ENCODE measurements at regions not wholly inside any gene's neighbourhood (a gene's known extent, or its start where the extent isn't known, plus 50 kb on each side); places are given as distances from the start of the nearest gene placed in this dataset.

DNA sequence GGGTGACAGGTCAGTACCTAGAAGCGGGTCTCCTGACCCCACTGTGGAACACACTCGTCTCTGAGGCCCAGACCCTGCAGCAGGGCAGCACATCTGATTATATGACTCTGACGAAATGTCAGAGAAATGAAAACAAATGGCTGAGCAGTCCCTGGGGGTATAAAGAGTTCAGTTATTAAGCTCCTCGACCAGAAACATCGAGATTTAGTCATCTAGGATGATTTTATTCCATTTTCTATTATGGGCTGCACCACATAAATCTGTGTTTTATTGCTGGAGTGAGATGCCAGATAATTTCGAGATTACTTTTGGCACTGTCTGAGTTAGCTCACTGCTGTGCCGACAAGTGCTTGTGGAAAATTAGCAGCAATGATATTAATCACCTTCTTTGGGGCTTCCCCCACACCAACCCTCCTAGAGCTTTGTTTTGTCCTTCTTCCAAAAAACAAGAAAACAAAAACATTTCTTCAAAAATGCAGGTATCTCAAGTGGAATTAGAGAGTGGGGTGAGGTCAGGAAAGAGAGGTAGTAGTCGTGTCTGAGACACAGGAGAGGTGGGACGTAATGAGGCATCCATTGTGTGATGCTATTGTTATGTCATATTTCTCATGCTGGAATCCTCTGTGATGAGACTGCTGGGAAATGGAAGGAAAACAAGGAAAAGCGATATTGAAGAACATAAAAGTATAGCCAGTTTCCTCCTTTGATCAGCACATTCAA lies 495.5 kb downstream of the DMAC1 start:
- Mint-ChIP-seq H3K4me1 (ENCODE audit: low read depth) (no peaks in the 10 kb centered on the region), H3K27me3 (ENCODE audit: low read depth) (peaks cover 8% of the 10 kb centered on the region), H3K27ac (no peak overlapping the region), H3K4me3 (no peak overlapping the region), H3K9me3 (peaks cover 16% of the 10 kb centered on the region), H3K36me3 (ENCODE audit: low read depth) (peaks cover 1% of the 10 kb centered on the region)

DNA sequence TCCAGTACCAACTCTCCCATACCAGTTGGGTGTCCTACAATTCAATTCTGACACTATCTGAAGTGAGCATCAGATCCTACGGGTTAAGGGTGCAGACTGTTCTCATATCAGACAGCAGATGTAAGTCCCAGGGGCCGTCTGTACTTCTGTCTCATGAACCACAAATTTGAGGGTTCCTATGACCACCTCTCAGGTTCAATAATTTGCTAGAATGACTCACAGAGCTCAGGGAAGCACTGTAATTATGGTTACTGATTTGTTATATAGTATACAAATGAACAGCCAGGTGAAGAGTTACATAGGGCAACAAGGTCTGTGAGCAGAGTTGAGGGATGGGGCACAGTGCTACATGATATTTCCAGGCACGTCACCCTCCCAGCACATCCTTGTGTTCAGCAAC lies 499.1 kb downstream of the DMAC1 start:
- H3K27me3 Mint-ChIP-seq (ENCODE audit: low read depth): peaks cover 20% of the 10 kb centered on the region
- H3K9me3 Mint-ChIP-seq: no peaks in the 10 kb centered on the region

DNA sequence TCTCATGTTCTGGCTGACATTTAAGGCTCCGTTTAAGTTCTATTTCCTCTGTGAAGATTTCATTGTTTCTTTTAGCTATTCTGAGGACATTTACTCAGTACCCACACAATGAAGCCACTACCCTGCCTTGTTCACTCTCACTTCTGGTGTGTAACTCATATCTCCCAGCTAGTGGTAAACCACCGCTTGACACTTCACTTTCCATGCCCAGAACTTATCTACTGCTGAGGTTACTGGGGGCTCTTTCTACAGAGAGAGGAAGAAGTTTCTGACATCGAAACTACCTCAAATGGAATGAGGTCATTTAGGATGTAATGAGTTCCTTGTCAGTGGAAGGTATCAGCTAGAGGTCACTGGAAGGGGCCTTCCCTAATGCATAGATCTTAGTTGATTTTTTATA lies 501.5 kb downstream of the DMAC1 start:
- Mint-ChIP-seq H3K9me3 (no peaks in the 10 kb centered on the region), H3K4me1 (ENCODE audit: low read depth) (peaks cover 6% of the 10 kb centered on the region), H3K36me3 (ENCODE audit: low read depth) (no peaks in the 10 kb centered on the region), H3K27ac (no peak overlapping the region), H3K27me3 (ENCODE audit: low read depth) (peaks cover 29% of the 10 kb centered on the region), H3K4me3 (no peak overlapping the region)

More for the DNA sequence above, 499.1 kb downstream of the DMAC1 start:
- Mint-ChIP-seq H3K4me1 (ENCODE audit: low read depth) (peaks cover 5% of the 10 kb centered on the region), H3K36me3 (ENCODE audit: low read depth) (no peaks in the 10 kb centered on the region), H3K27ac (no peak overlapping the region), H3K4me3 (no peak overlapping the region)

DNA sequence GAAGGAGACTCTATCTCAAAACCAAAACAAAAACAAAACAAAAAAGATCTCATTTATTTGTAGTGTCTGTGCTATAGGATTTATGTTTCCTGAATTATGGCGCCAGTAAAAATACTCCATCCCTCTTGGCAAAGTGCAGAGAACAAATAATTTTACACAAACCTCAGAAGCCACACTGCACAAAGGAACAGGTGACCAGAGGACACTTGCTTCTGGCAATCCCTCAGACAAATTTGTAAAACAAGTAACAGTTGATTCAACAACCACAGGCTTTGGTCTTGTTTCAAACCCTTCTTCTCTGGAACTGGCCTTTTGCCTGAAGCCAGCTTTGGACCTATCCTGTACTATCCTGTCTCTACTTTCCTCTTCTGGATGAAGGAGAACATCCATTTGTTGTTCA lies 502.1 kb downstream of the DMAC1 start:
- H3K36me3 Mint-ChIP-seq (ENCODE audit: low read depth): no peaks in the 10 kb centered on the region
- H3K27ac Mint-ChIP-seq: no peak overlapping the region
- H3K4me1 Mint-ChIP-seq (ENCODE audit: low read depth): peaks cover 8% of the 10 kb centered on the region
- H3K27me3 Mint-ChIP-seq (ENCODE audit: low read depth): peaks cover 30% of the 10 kb centered on the region
- no peak overlapping the region for H3K4me3 Mint-ChIP-seq
- no peaks in the 10 kb centered on the region for H3K9me3 Mint-ChIP-seq

GRCh38 chr9:7293091-7293490 lies 506.5 kb downstream of the DMAC1 start:
- Mint-ChIP-seq H3K9me3 (no peaks in the 10 kb centered on the region), H3K4me3 (no peak overlapping the region), H3K36me3 (ENCODE audit: low read depth) (no peaks in the 10 kb centered on the region), H3K27ac (no peak overlapping the region), H3K27me3 (ENCODE audit: low read depth) (peaks cover 32% of the 10 kb centered on the region), H3K4me1 (ENCODE audit: low read depth) (peaks cover 7% of the 10 kb centered on the region)

GRCh38 chr9:7289773-7290172 lies 509.8 kb downstream of the DMAC1 start:
- Mint-ChIP-seq H3K36me3 (ENCODE audit: low read depth) (no peaks in the 10 kb centered on the region), H3K4me3 (no peak overlapping the region), H3K9me3 (no peaks in the 10 kb centered on the region), H3K4me1 (ENCODE audit: low read depth) (peaks cover 3% of the 10 kb centered on the region), H3K27ac (no peak overlapping the region), H3K27me3 (ENCODE audit: low read depth) (peaks cover 26% of the 10 kb centered on the region)

DNA sequence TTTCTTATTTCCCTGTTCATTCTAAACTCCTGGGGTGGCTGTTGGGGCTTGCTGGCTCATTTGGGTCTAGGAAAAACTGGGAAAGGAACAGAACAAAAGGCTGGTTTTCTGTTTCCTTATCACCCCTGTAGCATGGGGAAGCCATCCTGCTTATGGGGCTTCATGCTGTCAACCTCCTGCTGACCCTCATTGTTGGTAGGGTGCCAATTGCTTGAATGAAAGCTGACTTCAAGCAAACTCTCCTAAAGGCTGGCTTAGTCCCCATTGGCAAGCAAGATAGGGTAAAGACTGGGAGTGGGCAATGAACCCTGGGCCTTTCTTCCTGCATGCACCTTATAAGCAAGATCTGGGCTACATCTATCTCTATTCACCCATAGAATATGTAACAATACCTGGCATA lies 511.6 kb downstream of the DMAC1 start:
- Mint-ChIP-seq H3K27ac (no peak overlapping the region), H3K4me1 (ENCODE audit: low read depth) (peaks cover under 1% of the 10 kb centered on the region), H3K9me3 (no peaks in the 10 kb centered on the region), H3K4me3 (no peak overlapping the region), H3K36me3 (ENCODE audit: low read depth) (no peaks in the 10 kb centered on the region), H3K27me3 (ENCODE audit: low read depth) (peaks cover 12% of the 10 kb centered on the region)

DNA sequence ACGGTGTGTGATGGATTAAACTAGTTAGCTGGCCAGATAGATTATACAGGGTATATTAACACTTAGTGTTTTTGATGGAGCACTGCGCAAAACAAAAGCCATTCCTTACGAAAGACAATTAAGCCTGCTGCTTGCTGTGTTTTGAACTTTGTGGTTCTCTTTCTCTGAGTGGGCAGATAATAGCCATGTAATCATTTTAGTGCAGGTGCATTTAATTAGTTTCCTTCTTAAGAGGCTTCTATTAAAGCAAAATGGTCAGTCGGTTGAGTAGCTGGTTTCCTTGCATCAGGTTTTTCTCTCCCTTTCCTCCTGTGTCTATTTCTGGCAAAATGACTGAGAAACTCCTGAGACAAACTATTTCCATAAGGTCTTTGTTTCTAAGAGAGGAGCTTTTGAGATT lies 512.5 kb downstream of the DMAC1 start:
- H3K27me3 Mint-ChIP-seq (ENCODE audit: low read depth): peaks cover 10% of the 10 kb centered on the region
- no peak overlapping the region for H3K4me3 Mint-ChIP-seq
- H3K27ac Mint-ChIP-seq: no peak overlapping the region
- no peaks in the 10 kb centered on the region for H3K4me1 Mint-ChIP-seq (ENCODE audit: low read depth)
- no peaks in the 10 kb centered on the region for H3K9me3 Mint-ChIP-seq
- H3K36me3 Mint-ChIP-seq (ENCODE audit: low read depth): no peaks in the 10 kb centered on the region

DNA sequence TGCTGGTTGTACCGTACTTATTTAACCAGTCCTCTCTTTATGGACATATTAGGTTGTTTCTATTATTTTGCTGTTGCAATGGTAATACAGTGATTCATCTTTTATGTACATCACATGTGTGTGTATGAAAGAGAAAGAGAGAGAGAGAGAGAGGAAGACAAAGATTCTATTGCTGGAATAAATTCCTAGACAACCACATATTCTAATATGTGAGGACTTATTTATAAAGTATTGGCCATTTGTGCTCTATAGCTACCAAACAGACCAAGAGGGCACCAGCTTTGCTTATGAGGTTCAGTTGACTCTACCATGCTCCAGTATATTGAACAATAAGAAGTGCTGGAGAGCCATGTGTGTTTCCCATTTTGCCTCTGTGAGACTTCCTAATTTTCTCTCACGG lies 513.5 kb downstream of the DMAC1 start:
- no peaks in the 10 kb centered on the region for H3K4me1 Mint-ChIP-seq (ENCODE audit: low read depth)
- no peak overlapping the region for H3K27ac Mint-ChIP-seq
- H3K36me3 Mint-ChIP-seq (ENCODE audit: low read depth): no peaks in the 10 kb centered on the region
- H3K27me3 Mint-ChIP-seq (ENCODE audit: low read depth): peaks cover 10% of the 10 kb centered on the region
- H3K9me3 Mint-ChIP-seq: no peaks in the 10 kb centered on the region
- H3K4me3 Mint-ChIP-seq: no peak overlapping the region

GRCh38 chr9:7285199-7285598 lies 514.4 kb downstream of the DMAC1 start:
- H3K27ac Mint-ChIP-seq: no peak overlapping the region
- no peaks in the 10 kb centered on the region for H3K4me1 Mint-ChIP-seq (ENCODE audit: low read depth)
- H3K27me3 Mint-ChIP-seq (ENCODE audit: low read depth): peaks cover 10% of the 10 kb centered on the region

DNA sequence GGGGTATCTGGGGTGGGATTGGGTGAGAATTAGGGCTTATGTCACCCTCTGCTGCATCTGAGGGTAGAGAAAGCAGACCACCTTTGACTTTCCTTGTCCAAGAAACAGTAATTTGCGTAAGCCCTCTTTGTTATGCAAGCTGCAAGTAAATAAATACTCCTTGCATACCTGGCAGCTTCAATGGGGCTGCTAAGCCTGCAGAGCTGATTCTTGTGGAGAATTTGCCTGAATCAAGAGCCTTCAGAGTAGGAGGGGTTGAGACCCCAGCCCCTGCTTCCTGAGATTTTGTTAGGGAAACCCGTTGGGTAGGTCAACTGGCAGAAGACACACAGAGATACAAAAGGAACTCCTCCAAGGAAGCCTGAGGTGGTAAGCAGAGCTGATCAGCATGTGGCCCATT lies 515.1 kb downstream of the DMAC1 start:
- no peak overlapping the region for H3K27ac Mint-ChIP-seq
- no peaks in the 10 kb centered on the region for H3K4me1 Mint-ChIP-seq (ENCODE audit: low read depth)
- H3K27me3 Mint-ChIP-seq (ENCODE audit: low read depth): peaks cover 10% of the 10 kb centered on the region
- no peaks in the 10 kb centered on the region for H3K36me3 Mint-ChIP-seq (ENCODE audit: low read depth)
- H3K4me3 Mint-ChIP-seq: no peak overlapping the region
- peaks cover 6% of the 10 kb centered on the region for H3K9me3 Mint-ChIP-seq

More at GRCh38 chr9:7285199-7285598, 514.4 kb downstream of the DMAC1 start:
- H3K4me3 Mint-ChIP-seq: no peak overlapping the region
- H3K9me3 Mint-ChIP-seq: peaks cover 6% of the 10 kb centered on the region
- H3K36me3 Mint-ChIP-seq (ENCODE audit: low read depth): no peaks in the 10 kb centered on the region

DNA sequence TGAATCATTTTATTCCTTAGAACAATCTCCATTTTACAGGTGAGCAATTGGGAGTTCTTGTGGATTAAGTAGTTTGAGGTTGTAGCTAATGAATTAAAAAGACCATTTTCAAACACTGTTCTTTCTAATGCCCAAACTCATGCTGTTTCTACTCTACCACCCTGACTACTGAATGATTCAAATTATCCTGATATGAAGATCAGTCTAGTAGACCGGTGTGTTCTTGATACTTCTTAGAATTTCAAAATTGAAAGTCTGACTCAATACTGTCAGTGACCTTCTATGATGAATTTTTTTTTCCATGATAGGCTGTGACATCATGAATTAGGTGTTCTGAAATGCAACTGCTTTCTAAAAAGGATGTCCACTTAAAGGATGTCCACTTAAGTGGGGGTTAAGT lies 515.5 kb downstream of the DMAC1 start:
- Mint-ChIP-seq H3K36me3 (ENCODE audit: low read depth) (no peaks in the 10 kb centered on the region), H3K27ac (no peak overlapping the region)

DNA sequence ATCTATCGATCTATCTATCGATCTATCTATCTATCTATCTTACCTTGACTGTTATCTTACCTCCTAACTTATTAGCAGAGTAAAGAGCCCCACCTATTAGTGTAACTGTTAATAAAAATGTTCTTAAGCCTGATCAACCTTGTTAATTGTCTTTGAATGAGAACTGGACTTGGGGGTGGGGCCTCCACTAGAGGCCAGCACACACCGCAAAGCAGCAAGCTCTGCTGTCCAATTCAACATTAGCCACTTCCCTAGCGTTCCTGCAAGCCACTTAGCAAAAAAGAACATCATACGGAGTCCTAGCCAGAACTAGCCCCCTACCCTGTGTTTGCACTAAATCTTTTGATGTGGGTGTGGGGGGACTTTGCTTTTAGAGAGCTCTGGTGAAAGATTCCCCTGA lies 515.8 kb downstream of the KDM4C start:
- H3K27ac Mint-ChIP-seq: no peak overlapping the region
- H3K36me3 Mint-ChIP-seq (ENCODE audit: low read depth): no peaks in the 10 kb centered on the region
- peaks cover 16% of the 10 kb centered on the region for H3K27me3 Mint-ChIP-seq (ENCODE audit: low read depth)
- H3K4me3 Mint-ChIP-seq: no peak overlapping the region
- no peaks in the 10 kb centered on the region for H3K4me1 Mint-ChIP-seq (ENCODE audit: low read depth)
- no peaks in the 10 kb centered on the region for H3K9me3 Mint-ChIP-seq

More for the DNA sequence above, 515.5 kb downstream of the DMAC1 start:
- Mint-ChIP-seq H3K4me1 (ENCODE audit: low read depth) (no peaks in the 10 kb centered on the region), H3K9me3 (peaks cover 6% of the 10 kb centered on the region), H3K27me3 (ENCODE audit: low read depth) (peaks cover 6% of the 10 kb centered on the region), H3K4me3 (no peak overlapping the region)

- H3K27me3 Mint-ChIP-seq (ENCODE audit: low read depth): peaks cover 46% of the 10 kb centered on the region
- H3K36me3 Mint-ChIP-seq (ENCODE audit: low read depth): no peaks in the 10 kb centered on the region
- no peak overlapping the region for H3K27ac Mint-ChIP-seq
- H3K9me3 Mint-ChIP-seq: no peaks in the 10 kb centered on the region
- no peaks in the 10 kb centered on the region for H3K4me1 Mint-ChIP-seq (ENCODE audit: low read depth)
- no peak overlapping the region for H3K4me3 Mint-ChIP-seq
These were observed 509.3 kb downstream of the KDM4C start for GRCh38 chr9:7266911-7267595.

DNA sequence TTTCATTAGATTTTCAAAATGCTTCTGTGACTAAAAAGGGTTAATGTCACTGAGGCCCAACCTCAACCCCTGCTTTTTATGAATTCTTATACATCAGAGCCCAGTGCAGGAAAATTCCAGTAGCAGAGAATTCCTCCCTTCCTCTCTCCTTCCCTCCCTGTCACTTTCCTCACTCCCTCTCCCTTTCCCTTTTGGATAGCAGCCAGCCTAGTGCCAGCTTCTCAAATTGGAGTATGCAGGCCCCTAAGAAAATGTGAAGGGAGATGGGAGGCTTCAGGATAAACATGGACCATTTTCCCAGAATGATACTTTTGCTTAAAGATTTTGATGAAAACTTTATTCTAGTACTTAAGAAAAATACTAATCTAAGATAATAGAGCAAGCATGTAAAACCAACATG lies 507.4 kb downstream of the KDM4C start:
- Mint-ChIP-seq H3K27ac (no peak overlapping the region), H3K36me3 (ENCODE audit: low read depth) (no peaks in the 10 kb centered on the region), H3K27me3 (ENCODE audit: low read depth) (peaks cover 50% of the 10 kb centered on the region), H3K4me1 (ENCODE audit: low read depth) (no peaks in the 10 kb centered on the region), H3K4me3 (no peak overlapping the region), H3K9me3 (no peaks in the 10 kb centered on the region)

Measured in T-helper 1 cell treated with Interleukin-12 subunit alpha and Interleukin-12 subunit beta and Interleukin-4 antibody, amounts not matched to agents 30 μg/mL and 1 μg/mL, for 36 hours (primary cell).